IPS-20b (cell line): ENCODE measurements at regions not wholly inside any gene's neighbourhood (a gene's known extent, or its start where the extent isn't known, plus 50 kb on each side); places are given as distances from the start of the nearest gene placed in this dataset.
"Not testable (repeated sequence)": the region's sequence is repeated elsewhere in the genome, so short reads cannot be mapped to it uniquely, and the experiment has no call there.

Experiments
- H3K27ac ChIP-seq: one replicate; pipeline ENCODE4 v1.5.1; 2013; ENCODE audit warnings: low read length
- H3K27me3 ChIP-seq: 2 replicates; pipeline ENCODE4 v1.6.1; 2013; ENCODE audit warnings: mild to moderate bottlenecking, low read length, inconsistent platforms; ENCODE audit not compliant: insufficient read depth
- H3K36me3 ChIP-seq: 2 replicates; pipeline ENCODE4 v1.6.1; 2013; ENCODE audit warnings: low read depth, mild to moderate bottlenecking, inconsistent platforms, low read length, moderate library complexity; ENCODE audit not compliant: insufficient read depth
- H3K4me1 ChIP-seq: 2 replicates; pipeline ENCODE4 v1.6.1; 2013; ENCODE audit warnings: mild to moderate bottlenecking, control low read depth, inconsistent platforms, low read length, moderate library complexity; ENCODE audit not compliant: insufficient read depth
- H3K4me3 ChIP-seq: 2 replicates; pipeline ENCODE4 v1.5.1; 2013; ENCODE audit warnings: mild to moderate bottlenecking, low read length, inconsistent platforms
- H3K9ac ChIP-seq: 2 replicates; pipeline ENCODE4 v1.6.1; 2013; ENCODE audit warnings: low read depth, mild to moderate bottlenecking, inconsistent platforms, low read length, moderate library complexity
- H3K9me3 ChIP-seq: 2 replicates; pipeline ENCODE4 v1.6.1; 2013; ENCODE audit warnings: mild to moderate bottlenecking, low read depth, low read length, inconsistent platforms; ENCODE audit not compliant: insufficient read depth

- H3K9me3 ChIP-seq, result no peaks in the 10 kb centered on the region
- H3K9ac ChIP-seq, result no peak overlapping the region
- H3K36me3 ChIP-seq, result no peaks in the 10 kb centered on the region
- H3K4me1 ChIP-seq, result peaks cover 27% of the 10 kb centered on the region
- H3K4me3 ChIP-seq, result no peak overlapping the region
- no peak overlapping the region for H3K27ac ChIP-seq
- H3K27me3 ChIP-seq, result peaks cover 9% of the 10 kb centered on the region; the same call in 1 of the 2 replicates
Observed at GRCh38 chr20:1815502-1816085, 79.6 kb upstream of the SIRPA start.

GRCh38 chr20:1814861-1815260 is 80.3 kb upstream of the SIRPA start:
- not testable (repeated sequence) for H3K27me3 ChIP-seq, H3K9ac ChIP-seq, H3K9me3 ChIP-seq, H3K27ac ChIP-seq, H3K4me3 ChIP-seq, H3K36me3 ChIP-seq
- peaks cover 31% of the 10 kb centered on the region for H3K4me1 ChIP-seq

DNA sequence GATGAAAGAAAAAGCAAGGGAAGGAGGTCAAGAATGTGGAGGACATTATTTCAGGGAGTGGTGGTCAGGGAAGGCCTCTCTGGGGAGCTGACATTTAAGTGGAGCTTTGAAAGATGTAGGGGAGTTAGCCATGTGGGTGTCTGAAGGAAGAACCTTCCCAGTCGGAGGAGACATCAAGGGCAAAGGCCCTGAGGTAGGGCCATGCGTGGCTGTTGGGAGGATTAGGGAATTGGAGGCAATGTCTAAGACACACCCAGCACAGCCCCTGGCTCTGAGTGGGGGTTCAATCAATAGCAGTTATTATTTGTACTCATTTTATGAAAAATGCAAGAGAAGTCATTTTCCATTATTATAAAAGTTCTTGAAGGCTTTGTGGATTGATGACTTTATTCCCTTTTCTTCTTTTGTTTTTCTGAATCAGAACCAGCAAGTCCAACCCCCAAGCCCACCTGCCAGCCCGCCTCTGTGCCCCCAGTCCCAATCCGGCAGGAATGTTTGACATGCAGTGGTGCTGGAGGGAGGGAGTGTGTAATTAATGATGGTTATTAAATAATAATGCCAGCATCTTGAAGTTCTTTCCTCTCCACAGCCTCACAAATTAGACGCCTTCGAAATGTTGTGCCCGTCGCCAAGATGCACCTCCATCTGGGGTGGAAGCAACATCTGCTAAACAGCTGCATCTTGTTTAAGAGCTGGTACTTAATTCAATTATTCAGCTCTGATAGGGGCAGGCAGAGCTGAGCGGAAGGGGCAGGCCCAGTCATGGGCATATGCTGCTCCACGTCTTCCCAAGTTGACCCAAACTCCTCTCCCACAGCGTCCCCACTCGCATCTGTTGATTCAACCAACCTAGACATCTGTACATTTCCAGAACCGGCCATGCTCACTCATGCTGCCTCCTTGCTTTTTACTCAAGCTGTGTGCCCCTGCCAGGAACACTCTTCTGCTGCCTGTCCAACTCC is 81.3 kb upstream of the SIRPA start:
- Histone ChIP-seq H3K4me3 (no peak overlapping the region), H3K4me1 (peaks cover 23% of the 10 kb centered on the region; the same call in 1 of the 2 replicates)

GRCh38 chr20:1813101-1813529 is 82.1 kb upstream of the SIRPA start:
- 0 out of 2 replicates have a peak, but pooled peaks cover 1% of the 10 kb centered on the region for H3K27me3 ChIP-seq
- H3K4me1 ChIP-seq, result peaks cover 20% of the 10 kb centered on the region; the same call in 1 of the 2 replicates
- no peaks in the 10 kb centered on the region for H3K36me3 ChIP-seq
- no peak overlapping the region for H3K27ac ChIP-seq
- no peak overlapping the region for H3K9ac ChIP-seq
- no peak overlapping the region for H3K4me3 ChIP-seq
- H3K9me3 ChIP-seq, result no peaks in the 10 kb centered on the region

More for the DNA sequence above, 81.3 kb upstream of the SIRPA start:
- H3K36me3 ChIP-seq, result no peaks in the 10 kb centered on the region
- H3K9me3 ChIP-seq, result no peaks in the 10 kb centered on the region
- H3K27ac ChIP-seq, result no peak overlapping the region
- H3K27me3 ChIP-seq, result peaks cover 9% of the 10 kb centered on the region; the same call in 1 of the 2 replicates
- no peak overlapping the region for H3K9ac ChIP-seq

- Histone ChIP-seq H3K27ac (no peak overlapping the region), H3K4me3 (no peak overlapping the region), H3K9ac (no peak overlapping the region), H3K27me3 (no peaks in the 10 kb centered on the region), H3K36me3 (no peaks in the 10 kb centered on the region), H3K9me3 (no peaks in the 10 kb centered on the region), H3K4me1 (peaks cover 23% of the 10 kb centered on the region)
Observed at GRCh38 chr20:1811621-1812498, 83.3 kb upstream of the SIRPA start.

GRCh38 chr20:1810926-1811620 is 84.1 kb upstream of the SIRPA start:
- Histone ChIP-seq H3K4me3 (no peak overlapping the region), H3K27me3 (no peaks in the 10 kb centered on the region), H3K27ac (no peak overlapping the region), H3K4me1 (peaks cover 23% of the 10 kb centered on the region), H3K9ac (no peak overlapping the region), H3K9me3 (no peaks in the 10 kb centered on the region), H3K36me3 (no peaks in the 10 kb centered on the region)

- H3K27me3 ChIP-seq, result 0 out of 2 replicates have a peak, but pooled peaks cover 4% of the 10 kb centered on the region
- H3K4me3 ChIP-seq, result no peak overlapping the region
- H3K27ac ChIP-seq, result no peak overlapping the region
- H3K9ac ChIP-seq, result no peak overlapping the region
- H3K4me1 ChIP-seq, result peaks cover 23% of the 10 kb centered on the region
- H3K9me3 ChIP-seq, result no peaks in the 10 kb centered on the region
- H3K36me3 ChIP-seq, result no peaks in the 10 kb centered on the region
Observed at GRCh38 chr20:1810572-1810925, 84.7 kb upstream of the SIRPA start.

- Histone ChIP-seq H3K9ac (no peak overlapping the region), H3K4me1 (peaks cover 29% of the 10 kb centered on the region), H3K4me3 (no peak overlapping the region), H3K27ac (no peak overlapping the region), H3K27me3 (peaks cover 11% of the 10 kb centered on the region), H3K9me3 (no peaks in the 10 kb centered on the region), H3K36me3 (no peaks in the 10 kb centered on the region)
Observed at GRCh38 chr20:1809611-1810510, 85.3 kb upstream of the SIRPA start.

- peaks cover 29% of the 10 kb centered on the region for H3K4me1 ChIP-seq
- H3K27me3 ChIP-seq, result peaks cover 18% of the 10 kb centered on the region
- no peaks in the 10 kb centered on the region for H3K36me3 ChIP-seq
- H3K27ac ChIP-seq, result no peak overlapping the region
- H3K4me3 ChIP-seq, result no peak overlapping the region
- no peak overlapping the region for H3K9ac ChIP-seq
- no peaks in the 10 kb centered on the region for H3K9me3 ChIP-seq
Observed at GRCh38 chr20:1809131-1809572, 86.1 kb upstream of the SIRPA start.

DNA sequence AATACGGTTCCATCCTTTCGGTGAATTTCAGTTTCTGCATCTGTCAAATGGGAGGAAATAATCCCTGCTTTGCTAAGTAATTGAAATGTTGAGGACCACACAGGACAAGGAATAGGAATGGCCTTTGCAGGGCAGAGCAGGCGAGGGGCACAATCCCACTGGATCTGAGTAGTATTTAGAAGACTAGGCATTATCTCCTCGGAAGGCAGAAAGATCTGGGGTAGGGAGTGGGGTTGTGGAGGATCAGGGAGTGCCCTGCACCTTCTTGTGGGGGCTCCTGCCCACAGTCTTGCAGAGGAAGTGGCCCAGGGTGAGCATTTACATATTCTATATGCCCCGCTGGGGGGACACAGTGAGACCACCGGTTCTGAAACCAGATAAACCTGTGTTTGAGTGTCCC is 87.1 kb upstream of the SIRPA start:
- H3K4me1 ChIP-seq, result peaks cover 32% of the 10 kb centered on the region
- H3K27me3 ChIP-seq, result peaks cover 26% of the 10 kb centered on the region

More for the DNA sequence above, 87.1 kb upstream of the SIRPA start:
- Histone ChIP-seq H3K27ac (no peak overlapping the region), H3K9ac (no peak overlapping the region), H3K36me3 (no peaks in the 10 kb centered on the region), H3K9me3 (no peaks in the 10 kb centered on the region), H3K4me3 (no peak overlapping the region)
